ENCODE measurements at regions not wholly inside any gene's neighbourhood (a gene's known extent, or its start where the extent isn't known, plus 50 kb on each side); places are given as distances from the start of the nearest gene placed in this dataset.
A peak's percentile ranks its signal among the peaks of the same experiment; 100 is the strongest.

DNA sequence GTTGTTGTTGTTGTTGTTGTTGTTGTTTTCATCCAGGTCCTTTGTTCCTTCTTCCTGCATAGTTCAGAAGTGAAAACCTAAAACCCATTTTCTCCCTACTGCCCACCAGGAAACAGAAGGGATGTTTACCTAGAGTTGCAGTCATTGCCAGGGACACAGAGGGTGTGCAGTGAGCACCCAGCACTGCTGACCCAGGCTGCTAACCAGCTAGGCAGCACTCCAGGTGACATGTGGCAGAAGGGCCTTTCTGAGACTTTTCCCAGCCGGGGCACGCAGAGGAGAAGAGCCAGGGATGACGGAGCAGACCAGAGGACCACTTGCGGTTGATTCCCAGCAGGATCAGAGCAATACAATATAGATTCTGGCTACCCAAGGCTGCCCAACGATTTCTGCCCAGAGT is 286.3 kb downstream of the BCL11A start:
- TF ChIP-seq, protein P1, sequence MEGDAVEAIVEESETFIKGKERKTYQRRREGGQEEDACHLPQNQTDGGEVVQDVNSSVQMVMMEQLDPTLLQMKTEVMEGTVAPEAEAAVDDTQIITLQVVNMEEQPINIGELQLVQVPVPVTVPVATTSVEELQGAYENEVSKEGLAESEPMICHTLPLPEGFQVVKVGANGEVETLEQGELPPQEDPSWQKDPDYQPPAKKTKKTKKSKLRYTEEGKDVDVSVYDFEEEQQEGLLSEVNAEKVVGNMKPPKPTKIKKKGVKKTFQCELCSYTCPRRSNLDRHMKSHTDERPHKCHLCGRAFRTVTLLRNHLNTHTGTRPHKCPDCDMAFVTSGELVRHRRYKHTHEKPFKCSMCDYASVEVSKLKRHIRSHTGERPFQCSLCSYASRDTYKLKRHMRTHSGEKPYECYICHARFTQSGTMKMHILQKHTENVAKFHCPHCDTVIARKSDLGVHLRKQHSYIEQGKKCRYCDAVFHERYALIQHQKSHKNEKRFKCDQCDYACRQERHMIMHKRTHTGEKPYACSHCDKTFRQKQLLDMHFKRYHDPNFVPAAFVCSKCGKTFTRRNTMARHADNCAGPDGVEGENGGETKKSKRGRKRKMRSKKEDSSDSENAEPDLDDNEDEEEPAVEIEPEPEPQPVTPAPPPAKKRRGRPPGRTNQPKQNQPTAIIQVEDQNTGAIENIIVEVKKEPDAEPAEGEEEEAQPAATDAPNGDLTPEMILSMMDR (conservative IDR thresholded peaks at IDR 0.05; ENCODE audit: low read length): no peak
- H3K4me3 ChIP-seq (ENCODE audit: low read length): no peak overlapping the region
- no peak for DNase-seq (ENCODE audit: low read depth)

DNA sequence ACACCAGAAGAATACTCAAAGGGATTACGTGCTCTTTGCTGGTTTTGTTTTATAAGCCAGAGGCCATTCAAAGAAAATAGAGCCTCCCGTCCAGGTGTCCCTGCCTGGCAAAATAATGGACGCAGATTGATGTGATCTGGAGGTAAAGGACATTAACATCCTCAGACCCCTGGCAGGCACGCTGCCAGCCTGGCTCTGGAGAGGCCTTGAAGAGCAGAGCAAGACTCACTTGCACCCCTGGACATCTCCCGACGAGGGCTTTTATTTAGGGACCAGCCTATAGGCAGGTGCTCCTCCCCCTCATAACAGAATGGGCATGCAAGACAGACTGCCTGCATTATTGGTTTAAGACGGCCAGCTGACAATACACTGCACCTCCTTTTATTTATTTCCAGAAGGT is 291.3 kb downstream of the BCL11A start:
- TF ChIP-seq, protein P1 (conservative IDR thresholded peaks at IDR 0.05; ENCODE audit: low read length): no peak
- DNase-seq (ENCODE audit: low read depth): no peak

DNA sequence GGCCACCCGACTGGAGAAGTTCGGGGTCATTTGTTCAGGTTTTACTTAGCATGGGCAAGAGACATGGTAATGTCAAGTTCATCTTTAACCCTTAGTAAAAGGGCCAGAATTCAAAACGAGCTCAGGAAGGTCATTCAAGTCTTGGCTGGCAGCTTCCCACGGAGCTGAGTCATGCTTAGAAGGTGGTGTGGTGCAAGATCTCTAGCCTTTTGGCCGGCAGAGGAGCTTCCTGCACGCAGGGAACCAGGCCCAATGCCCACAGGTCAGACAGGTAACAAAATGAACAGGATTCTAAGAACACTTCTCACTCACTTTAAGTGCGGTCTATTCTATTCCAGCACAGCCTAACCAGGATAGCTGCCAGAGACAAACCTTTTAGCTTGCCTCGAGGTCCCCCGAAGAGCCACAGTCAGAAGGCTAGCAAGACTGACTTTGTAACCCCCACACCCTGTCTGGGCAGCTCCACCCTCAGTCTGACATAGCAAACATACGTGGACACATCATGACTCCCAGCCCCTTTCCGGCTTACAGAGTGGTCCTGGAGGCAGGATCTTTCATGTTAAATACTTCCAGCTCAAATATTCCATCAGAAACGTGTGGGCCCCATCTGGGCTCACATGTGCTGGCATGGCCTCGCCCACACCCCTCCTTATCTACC is 292.7 kb downstream of the BCL11A start:
- H3K4me3 ChIP-seq (ENCODE audit: low read length): no peak overlapping the region
- TF ChIP-seq, protein P1 (conservative IDR thresholded peaks at IDR 0.05; ENCODE audit: low read length): no peak
- peak; percentile 11 for DNase-seq (ENCODE audit: low read depth)

More for the DNA sequence above, 291.3 kb downstream of the BCL11A start:
- H3K4me3 ChIP-seq (ENCODE audit: low read length): no peak overlapping the region

DNA sequence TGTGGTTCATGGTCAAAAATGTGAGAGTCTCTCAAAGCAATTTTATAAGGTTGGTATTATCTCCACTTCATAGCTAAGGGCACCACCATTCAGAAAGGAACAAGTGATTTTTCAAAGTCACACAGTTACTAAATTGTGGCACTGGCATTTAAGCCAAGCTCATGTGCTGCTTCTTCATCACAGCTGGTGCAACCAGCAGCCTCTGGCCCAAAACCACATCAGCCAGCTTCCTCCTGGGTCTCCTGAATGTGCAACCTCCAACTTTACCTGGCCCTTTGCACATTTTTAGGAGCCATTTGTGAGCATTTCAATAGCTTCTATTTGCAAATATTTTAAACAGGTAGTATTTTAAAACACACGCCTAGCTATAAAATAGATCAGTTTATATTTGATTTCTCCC is 293.7 kb downstream of the BCL11A start:
- no peak overlapping the region for H3K4me3 ChIP-seq (ENCODE audit: low read length)
- no peak for DNase-seq (ENCODE audit: low read depth)
- TF ChIP-seq, protein P1 (conservative IDR thresholded peaks at IDR 0.05; ENCODE audit: low read length): no peak

DNA sequence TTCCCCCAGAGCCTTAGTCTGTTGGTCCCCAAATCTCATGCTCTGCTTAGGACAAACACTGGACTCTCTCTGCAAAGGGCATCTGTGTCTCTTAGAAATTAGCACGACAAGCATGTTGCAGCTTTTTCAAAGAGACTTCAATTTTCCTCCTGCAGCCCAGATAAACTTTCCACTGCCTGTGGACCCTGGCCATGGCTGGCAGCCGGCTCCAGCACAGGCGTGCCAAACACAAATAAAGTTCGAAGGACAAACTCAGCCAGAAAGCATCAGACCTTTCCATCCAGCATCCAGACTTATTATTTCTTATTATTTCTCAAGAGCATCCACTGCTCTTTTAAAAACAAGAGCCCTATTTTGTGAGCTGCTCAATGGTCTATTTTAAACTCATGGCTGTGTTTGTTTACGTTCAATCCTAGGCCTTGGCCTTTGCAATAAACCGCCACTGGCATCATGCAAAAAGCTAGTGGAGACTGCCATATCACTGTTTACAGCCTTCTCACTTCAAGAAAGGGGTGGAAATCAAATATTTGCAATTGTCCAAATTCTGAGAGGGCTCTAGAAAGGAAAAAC is 300.8 kb downstream of the BCL11A start:
- no peak for DNase-seq (ENCODE audit: low read depth)
- no peak overlapping the region for H3K4me3 ChIP-seq (ENCODE audit: low read length)
- TF ChIP-seq, protein P1 (conservative IDR thresholded peaks at IDR 0.05; ENCODE audit: low read length): no peak

DNA sequence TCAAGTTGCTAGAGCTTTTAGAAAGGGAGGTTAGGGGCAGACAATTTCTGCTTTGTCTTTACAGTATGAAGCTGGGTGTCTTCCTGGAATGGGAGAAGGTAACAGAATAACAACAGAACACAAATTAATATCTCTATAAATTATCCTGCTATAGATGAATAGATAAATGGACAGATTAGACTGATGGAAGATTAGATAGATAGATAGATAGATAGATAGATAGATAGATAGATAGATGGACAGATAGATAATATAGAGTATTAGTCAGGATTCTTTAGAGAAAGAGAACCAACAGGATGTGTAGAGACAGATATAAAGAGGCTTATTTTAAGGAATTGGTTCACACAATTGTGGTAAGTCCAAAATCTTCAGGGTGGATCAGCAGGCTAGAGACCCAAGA is 302.2 kb downstream of the BCL11A start:
- DNase-seq (ENCODE audit: low read depth): no peak
- TF ChIP-seq, protein P1 (conservative IDR thresholded peaks at IDR 0.05; ENCODE audit: low read length): no peak
- H3K4me3 ChIP-seq (ENCODE audit: low read length): no peak overlapping the region

DNA sequence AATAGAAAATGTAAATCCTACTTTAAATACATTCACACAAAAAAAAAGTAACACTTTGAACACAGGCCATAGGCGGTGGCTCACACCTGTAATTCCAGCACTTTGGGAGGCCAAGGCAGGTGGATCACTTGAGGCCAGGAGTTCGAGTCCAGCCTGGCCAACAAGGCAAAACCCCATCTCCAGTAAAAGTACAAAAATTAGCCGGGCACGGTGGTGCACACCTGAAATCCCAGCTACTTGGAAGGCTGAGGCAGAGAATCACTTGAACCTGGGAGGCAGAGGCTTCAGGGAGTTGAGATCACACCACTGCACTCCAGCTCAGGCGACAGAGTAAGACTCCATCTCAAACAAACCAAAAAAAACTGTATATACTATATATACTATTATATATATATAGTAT is 303.6 kb downstream of the BCL11A start:
- no peak for DNase-seq (ENCODE audit: low read depth)
- TF ChIP-seq, protein P1 (conservative IDR thresholded peaks at IDR 0.05; ENCODE audit: low read length): no peak

More for the DNA sequence above, 303.6 kb downstream of the BCL11A start:
- H3K4me3 ChIP-seq (ENCODE audit: low read length): no peak overlapping the region
